ENCODE measurements at regions not wholly inside any gene's neighbourhood (a gene's known extent, or its start where the extent isn't known, plus 50 kb on each side); places are given as distances from the start of the nearest gene placed in this dataset.

DNA sequence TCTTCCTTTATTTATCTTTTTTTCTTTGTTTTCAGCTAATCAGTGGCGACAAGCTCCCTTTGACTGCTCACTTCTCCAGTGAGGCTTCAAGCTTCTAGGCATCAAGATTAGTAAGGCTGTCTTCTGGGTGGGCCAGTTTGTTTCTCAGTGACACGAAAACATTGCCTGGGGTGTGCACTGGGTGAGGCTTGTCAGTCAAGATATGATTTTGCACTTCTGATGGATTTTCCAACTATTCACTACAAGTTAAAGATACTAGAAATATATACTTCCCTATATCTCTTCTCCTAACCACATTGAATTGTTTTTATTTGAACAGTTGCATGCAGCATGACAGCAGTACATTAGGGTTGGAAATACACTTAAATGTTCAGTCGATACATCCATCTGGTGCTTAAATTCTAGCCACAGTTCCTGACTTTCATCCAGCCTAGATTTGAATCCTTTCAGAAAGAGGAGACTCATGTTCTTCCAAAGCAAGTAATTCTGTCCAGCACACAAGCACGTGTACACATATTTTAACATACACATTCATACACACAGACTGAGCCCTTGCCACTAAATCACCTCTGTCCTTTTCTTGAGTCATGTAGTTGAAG, 275.6 kb upstream of the NOVA1 start:
- no peak for DNase-seq
- intact Hi-C loops (cut with DNase I) = no loop called here
- no peaks in the 10 kb centered on the region for H3K9me3 ChIP-seq
- no peak for ATAC-seq
- H3K4me1 ChIP-seq = no peaks in the 10 kb centered on the region
- TF ChIP-seq, protein P1, sequence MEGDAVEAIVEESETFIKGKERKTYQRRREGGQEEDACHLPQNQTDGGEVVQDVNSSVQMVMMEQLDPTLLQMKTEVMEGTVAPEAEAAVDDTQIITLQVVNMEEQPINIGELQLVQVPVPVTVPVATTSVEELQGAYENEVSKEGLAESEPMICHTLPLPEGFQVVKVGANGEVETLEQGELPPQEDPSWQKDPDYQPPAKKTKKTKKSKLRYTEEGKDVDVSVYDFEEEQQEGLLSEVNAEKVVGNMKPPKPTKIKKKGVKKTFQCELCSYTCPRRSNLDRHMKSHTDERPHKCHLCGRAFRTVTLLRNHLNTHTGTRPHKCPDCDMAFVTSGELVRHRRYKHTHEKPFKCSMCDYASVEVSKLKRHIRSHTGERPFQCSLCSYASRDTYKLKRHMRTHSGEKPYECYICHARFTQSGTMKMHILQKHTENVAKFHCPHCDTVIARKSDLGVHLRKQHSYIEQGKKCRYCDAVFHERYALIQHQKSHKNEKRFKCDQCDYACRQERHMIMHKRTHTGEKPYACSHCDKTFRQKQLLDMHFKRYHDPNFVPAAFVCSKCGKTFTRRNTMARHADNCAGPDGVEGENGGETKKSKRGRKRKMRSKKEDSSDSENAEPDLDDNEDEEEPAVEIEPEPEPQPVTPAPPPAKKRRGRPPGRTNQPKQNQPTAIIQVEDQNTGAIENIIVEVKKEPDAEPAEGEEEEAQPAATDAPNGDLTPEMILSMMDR (IDR thresholded peaks at IDR 0.05) = no peak
- no peaks in the 10 kb centered on the region for H3K36me3 ChIP-seq
- H3K27me3 ChIP-seq (ENCODE audit: low read depth) = no peaks in the 10 kb centered on the region
- no peak overlapping the region for H3K4me3 ChIP-seq
- no peak overlapping the region for H3K27ac ChIP-seq

DNA sequence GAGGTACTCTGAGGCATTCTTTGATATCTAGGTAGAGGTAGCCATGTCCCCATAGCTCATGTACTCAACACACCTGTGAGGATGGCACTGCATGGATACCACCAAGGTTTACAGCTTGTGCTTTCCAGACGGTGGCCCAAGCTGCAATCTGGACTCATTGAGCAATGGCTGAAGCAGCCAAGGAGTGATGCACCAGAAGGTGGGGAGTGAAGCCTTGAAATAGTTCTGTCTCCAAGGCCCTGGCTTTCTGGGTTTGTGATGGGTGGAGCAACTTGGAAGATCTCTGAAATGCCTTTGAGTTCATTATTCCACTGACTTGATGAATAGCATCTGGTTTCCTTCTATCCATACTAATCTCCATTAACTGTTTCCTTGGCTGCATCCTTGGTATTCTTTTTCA, 290.0 kb upstream of the NOVA1 start:
- H3K4me3 ChIP-seq = no peak overlapping the region
- no peak for ATAC-seq
- TF ChIP-seq, protein P1 (IDR thresholded peaks at IDR 0.05) = no peak
- DNase-seq = no peak
- H3K36me3 ChIP-seq = no peaks in the 10 kb centered on the region
- intact Hi-C loops (cut with DNase I) = no loop called here
- H3K27me3 ChIP-seq (ENCODE audit: low read depth) = no peaks in the 10 kb centered on the region
- H3K27ac ChIP-seq = no peak overlapping the region
- peaks cover 5% of the 10 kb centered on the region for H3K9me3 ChIP-seq
- no peaks in the 10 kb centered on the region for H3K4me1 ChIP-seq

DNA sequence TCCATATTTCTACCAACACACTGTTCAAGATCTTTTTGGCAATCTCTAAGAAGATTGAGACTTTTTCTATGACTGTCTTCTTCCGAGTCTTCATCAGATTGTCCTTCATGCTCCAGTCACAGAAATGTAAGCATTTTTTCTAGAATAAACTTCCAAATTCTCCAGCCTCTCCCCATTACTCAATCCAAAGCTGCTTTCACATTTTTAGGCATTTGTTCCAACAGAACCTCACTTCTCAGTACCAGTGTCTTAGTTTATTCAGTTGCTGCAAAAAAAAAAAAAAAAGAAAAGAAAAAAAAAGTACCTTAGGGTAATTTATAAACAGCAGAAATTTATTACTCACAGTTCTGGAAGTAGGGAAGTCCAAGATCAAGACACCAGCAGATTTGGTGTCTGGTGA, 290.8 kb upstream of the NOVA1 start:
- no peaks in the 10 kb centered on the region for H3K27me3 ChIP-seq (ENCODE audit: low read depth)
- no peak for DNase-seq
- no peaks in the 10 kb centered on the region for H3K36me3 ChIP-seq
- no peak overlapping the region for H3K27ac ChIP-seq
- H3K4me3 ChIP-seq = no peak overlapping the region
- no peak for ATAC-seq
- no peaks in the 10 kb centered on the region for H3K9me3 ChIP-seq
- TF ChIP-seq, protein P1 (IDR thresholded peaks at IDR 0.05) = no peak
- no peaks in the 10 kb centered on the region for H3K4me1 ChIP-seq
- intact Hi-C loops (cut with DNase I) = no loop called here

DNA sequence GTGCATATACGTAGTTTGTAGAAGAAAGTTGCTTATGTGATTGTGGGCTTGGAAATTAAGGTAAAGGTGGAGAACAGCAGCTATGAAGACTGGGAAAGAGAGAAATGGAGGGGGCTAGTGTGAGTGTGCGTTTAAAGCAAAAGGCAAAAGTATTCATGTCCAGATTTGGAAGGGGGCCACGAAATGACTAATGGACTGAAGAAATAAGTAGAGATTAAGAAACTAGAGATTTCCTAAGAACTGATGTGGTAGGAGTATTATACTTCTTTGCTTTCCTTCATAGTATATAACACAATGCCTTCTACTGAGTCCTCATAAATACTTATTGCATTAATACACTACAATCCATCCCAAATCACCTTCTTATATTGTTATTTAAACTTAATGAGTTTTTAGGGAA, 298.6 kb upstream of the NOVA1 start:
- ATAC-seq = no peak

DNA sequence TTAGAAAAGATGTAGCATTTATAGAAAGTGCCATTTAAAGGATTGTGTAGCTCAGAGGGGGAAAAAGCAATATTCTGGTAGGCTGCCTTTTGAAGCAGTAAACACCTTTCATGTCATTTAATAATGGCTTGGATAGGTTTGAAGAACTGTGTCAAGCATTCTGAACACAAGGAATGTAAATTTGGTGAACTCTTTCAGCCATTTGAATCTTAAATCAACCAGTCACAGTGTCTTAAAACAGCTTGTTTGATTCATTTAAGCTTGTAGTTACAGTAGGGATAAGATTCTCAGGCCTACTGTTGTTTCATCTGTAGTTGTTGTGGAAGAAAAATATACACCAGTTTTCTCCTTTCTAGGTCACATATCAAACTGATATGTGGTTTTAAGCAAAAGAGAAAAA, 299.4 kb upstream of the NOVA1 start:
- TF ChIP-seq, protein P1 (IDR thresholded peaks at IDR 0.05) = no peak
- intact Hi-C loops (cut with DNase I) = no loop called here
- no peak for ATAC-seq
- Histone ChIP-seq H3K27ac (no peak overlapping the region), H3K4me1 (no peaks in the 10 kb centered on the region), H3K9me3 (peaks cover 9% of the 10 kb centered on the region), H3K4me3 (no peak overlapping the region), H3K27me3 (ENCODE audit: low read depth) (no peaks in the 10 kb centered on the region), H3K36me3 (no peaks in the 10 kb centered on the region)
- no peak for DNase-seq

More for the DNA sequence above, 298.6 kb upstream of the NOVA1 start:
- Histone ChIP-seq H3K9me3 (peaks cover 9% of the 10 kb centered on the region), H3K4me3 (no peak overlapping the region), H3K27me3 (ENCODE audit: low read depth) (no peaks in the 10 kb centered on the region), H3K36me3 (no peaks in the 10 kb centered on the region), H3K27ac (no peak overlapping the region), H3K4me1 (no peaks in the 10 kb centered on the region)
- intact Hi-C loops (cut with DNase I) = no loop called here
- DNase-seq = no peak
- TF ChIP-seq, protein P1 (IDR thresholded peaks at IDR 0.05) = no peak
